NCI-H128 (cell line): ENCODE measurements at regions not wholly inside any gene's neighbourhood (a gene's known extent, or its start where the extent isn't known, plus 50 kb on each side); places are given as distances from the start of the nearest gene placed in this dataset.

ENCODE experiments used
- DNase-seq: peaks from one replicate; lab custom pipeline; 2025; ENCODE audit not compliant: unreplicated experiment; lab: John Stamatoyannopoulos, UW

GRCh38 chr2:61722800-61723199, 131.1 kb downstream of the FAM161A start:
- no peak for DNase-seq

- no peak for DNase-seq
Measured at GRCh38 chr2:61722318-61722717, 131.5 kb downstream of the FAM161A start.

- no peak for DNase-seq
Measured at GRCh38 chr2:61721382-61721781, 132.5 kb downstream of the FAM161A start.

GRCh38 chr2:61720911-61721310, 132.9 kb downstream of the FAM161A start:
- DNase-seq, result no peak

DNA sequence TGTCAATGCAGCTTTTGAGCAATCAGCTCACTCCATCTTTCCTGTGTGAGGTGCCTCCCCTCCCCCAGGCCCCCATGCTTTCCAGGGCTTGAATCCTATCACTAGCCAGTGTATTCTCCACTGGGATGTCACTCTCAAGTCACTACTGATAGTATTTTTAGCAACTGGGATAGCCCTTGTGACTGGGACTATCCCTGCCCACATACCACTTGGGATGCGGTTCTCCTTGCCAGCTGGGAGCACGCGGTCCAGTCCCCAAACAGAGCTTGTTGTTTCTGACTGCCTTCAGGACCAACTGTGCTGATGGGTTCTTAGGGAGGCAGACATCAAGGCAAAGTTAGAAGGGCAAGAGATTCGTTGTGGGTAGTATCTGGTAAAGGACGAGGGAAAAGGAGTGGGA, 134.9 kb downstream of the FAM161A start:
- DNase-seq, result no peak

DNA sequence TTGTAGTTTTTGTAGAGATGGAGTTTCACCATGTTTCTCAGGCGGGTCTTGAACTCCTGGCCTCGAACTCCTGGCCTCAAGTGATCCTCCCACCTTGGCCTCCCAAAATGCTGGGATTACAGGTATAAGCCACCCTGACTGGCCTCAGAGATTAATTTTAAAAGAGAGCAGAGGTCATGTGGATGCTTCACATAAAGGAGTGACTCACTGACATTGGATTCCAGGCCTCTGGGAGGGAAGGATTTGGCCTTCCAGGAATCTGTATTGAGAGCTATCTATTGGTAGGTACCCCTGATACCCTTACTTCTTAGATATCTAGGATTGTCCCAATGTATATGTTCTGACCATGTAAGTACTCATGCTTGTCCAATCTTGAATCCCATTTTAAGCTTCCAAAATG, 138.4 kb downstream of the FAM161A start:
- DNase-seq, result no peak

DNA sequence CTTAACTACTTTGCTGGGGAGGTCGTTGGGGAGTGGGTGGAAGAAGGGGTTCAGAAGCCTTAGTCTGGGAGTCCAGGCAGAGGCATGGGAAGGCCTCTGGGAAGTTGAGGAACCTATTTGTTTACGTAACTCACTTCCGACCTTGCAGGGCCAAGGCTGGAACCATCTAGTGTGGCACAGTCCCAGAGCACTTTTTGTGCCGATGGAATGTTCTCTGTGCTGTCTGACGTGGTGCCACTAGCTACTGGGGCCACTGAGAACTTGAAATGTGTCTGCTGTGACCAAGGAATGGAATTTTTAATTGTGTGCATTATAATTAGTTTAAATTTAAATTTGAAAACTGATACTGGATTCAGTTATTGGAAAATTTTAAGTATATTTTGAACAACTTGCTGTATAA, 139.7 kb downstream of the FAM161A start:
- DNase-seq, result no peak

DNA sequence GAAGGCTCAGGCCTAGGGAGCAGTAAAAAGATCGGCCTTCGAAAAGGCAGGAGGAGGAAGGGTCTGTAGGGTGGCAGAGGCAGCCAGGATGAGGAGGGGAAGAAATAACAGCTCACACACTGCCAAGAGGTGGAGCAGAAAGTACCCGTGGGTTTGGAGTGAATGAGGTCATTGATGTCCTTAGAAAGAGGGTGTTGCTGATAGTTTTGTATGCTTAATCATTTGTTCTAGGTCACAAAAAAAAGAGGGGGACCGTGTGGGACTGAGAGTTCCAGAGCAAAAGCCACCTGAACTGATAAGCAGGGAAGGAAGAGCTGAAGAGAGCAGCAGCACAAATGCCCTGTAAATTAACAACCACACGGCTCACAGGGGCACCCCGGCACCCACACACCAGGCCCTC, 140.4 kb downstream of the FAM161A start:
- no peak for DNase-seq

- no peak for DNase-seq
Measured at GRCh38 chr2:61712060-61712459, 141.8 kb downstream of the FAM161A start.

- no peak for DNase-seq
Measured at GRCh38 chr2:61710711-61711110, 143.1 kb downstream of the FAM161A start.

- peak; percentile 83 for DNase-seq
Measured at GRCh38 chr2:61707984-61708852, 145.6 kb downstream of the FAM161A start.

DNA sequence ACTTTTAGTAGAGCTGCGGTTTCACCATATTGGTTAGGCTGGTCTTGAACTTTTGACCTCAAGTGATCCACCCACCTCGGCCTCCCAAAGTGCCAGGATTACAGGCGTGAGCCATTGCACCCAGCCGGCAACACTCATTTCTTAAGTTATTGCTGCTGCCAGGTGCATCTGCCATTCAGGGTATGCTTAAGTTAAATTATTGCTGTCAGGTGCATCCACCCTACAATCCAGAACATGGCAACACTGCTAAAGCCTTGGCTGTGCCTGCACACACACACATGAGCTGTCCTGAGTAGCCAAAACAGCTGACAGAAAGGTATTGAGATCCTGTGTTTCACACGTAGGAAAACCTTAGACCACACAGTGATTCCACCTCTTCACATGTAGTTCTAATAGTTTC, 148.2 kb downstream of the FAM161A start:
- no peak for DNase-seq

DNA sequence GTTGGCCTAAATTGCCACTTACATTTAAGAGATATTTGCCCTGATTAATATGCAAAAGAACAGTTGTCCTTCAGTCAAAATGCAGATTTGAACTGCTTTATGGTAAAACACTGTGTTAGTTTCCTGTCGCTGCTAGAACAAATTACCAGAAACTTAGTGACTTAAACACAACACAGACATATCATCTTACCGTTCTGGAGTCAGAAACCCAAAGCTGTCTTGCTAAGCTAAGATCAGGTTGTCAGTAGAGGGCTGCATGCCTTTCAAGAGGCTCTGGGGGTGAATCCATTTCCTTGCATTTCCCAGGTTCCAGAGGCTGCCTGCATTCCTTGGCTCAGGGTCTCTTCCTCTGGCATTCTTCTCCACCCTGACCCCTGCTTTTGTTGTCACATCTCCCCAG, 149.5 kb downstream of the FAM161A start:
- DNase-seq, result no peak

DNA sequence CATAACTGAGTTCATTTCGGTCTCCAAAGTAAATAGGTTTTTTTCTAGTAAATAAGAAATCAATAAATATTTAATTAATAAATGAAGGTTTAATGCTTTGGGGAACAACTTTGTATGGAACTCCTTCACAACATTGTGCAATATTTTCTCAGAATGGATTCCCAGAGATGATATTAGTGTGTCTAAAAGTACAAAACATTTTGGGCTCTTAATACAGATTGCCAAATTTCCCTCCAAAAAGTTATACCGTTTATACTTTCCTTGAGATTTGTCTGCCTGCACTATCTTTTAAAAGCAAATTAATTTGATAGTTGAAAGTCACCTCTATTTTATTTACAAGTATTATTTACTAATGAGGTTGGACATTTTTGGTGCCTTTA, 151.8 kb downstream of the FAM161A start:
- DNase-seq, result no peak

DNA sequence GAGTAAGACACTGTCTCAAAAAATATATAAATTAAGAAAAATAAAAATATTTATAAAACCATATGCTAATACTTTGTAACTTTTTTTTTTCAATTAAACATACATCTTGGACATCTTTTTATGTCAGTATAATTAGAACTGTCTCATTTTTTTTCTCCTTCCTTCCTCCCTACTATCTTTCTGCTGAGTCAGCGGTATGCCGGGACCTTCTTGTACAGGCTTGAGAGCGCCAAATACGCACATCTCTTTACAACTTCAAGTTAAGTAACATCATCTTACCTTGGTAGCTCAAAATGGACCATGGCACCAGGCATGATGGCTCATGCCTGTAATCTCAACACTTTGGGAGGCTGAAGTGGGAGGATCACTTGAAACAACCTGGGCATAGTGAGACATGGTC, 153.4 kb downstream of the FAM161A start:
- DNase-seq, result no peak

- no peak for DNase-seq
Measured at GRCh38 chr2:61694312-61695274, 156.4 kb upstream of the XPO1 start.

- DNase-seq, result no peak
Measured at GRCh38 chr2:61693744-61694143, 155.6 kb upstream of the XPO1 start.

DNA sequence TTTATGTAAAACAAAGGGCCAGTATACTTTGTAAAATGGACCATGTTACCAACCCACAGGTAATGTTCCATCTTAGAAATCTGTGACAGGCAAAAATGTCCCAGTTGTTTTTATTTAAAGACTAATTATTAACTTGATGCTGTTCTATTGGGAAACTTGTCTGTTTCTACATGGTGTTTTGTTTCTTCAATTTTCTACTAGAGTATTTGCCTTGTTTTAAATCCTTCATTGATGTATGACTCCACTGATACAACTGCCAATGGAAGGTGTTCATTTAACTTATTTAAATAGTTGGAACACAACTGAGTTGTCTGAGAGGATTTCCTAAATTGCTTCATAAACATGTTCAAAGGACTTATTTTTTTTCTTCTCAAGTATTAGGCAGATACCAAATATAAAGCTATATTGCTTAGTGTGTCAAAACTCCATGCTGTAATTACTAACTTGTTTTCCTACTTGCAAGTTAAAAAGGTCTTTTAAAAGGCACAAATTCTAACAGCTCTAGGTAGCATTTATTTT, 152.0 kb upstream of the XPO1 start:
- no peak for DNase-seq

DNA sequence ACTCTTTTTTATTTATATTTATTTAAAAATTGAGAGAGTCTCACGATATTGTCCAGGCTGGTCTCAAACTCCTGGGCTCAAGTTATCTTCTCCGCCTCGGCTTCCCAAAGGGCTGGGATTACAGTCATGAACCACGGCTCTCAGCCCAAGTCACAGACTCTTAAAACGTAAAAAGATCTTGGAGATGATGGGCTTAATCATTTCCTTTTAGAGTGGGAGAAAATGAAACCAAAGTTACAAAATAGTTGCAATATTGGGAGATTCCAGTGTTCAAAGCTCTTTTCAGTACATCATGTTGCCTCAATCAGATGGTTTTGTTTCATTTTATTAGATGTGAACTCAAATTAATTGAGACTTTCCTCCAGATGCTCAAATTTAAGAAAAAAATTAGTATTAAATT, 151.4 kb upstream of the XPO1 start:
- DNase-seq, result no peak

GRCh38 chr2:61688369-61689334, 150.5 kb upstream of the XPO1 start:
- DNase-seq, result no peak

DNA sequence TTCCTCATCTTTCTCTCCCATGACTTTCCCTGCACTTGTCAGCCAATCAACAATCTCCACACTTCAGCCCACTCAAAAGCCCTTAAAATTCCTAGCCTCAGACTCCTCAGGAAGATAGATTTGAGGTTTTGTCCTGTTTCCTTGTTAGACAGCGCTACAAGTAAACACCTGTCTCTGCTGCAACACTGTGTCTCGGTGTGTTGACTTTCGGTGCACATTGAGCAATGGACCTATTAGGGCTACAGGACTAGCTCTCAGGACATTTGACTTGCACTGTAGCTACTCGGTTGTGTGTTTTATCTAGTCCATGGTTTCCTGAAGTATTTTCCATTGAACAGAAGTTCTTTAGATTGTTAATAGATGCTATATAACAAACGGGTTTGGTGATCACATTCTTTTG, 140.9 kb upstream of the XPO1 start:
- no peak for DNase-seq
